Activated T-cell treated with anti-CD3 and anti-CD28 coated beads, Interleukin-2, amount 50 U/mL, for 24 hours (primary cell): ENCODE measurements at regions not wholly inside any gene's neighbourhood (a gene's known extent, or its start where the extent isn't known, plus 50 kb on each side); places are given as distances from the start of the nearest gene placed in this dataset.
"Not testable (repeated sequence)": the region's sequence is repeated elsewhere in the genome, so short reads cannot be mapped to it uniquely, and the experiment has no call there.

Experiments
- DNase-seq: peaks from one replicate; pipeline ENCODE4 v3.0.0-alpha.2; 2020
- H3K27ac Mint-ChIP-seq: 2 replicates; pipeline ENCODE4 v1.8.0; 2020; ENCODE audit warnings: mild to moderate bottlenecking, mixed read lengths
- H3K27me3 Mint-ChIP-seq: 2 replicates; pipeline ENCODE4 v1.8.0; 2020; ENCODE audit warnings: mixed read lengths
- H3K36me3 Mint-ChIP-seq: 2 replicates; pipeline ENCODE4 v1.8.0; 2020; ENCODE audit warnings: low read depth, mixed read lengths
- H3K4me1 Mint-ChIP-seq: 2 replicates; pipeline ENCODE4 v1.8.0; 2020; ENCODE audit warnings: low read depth, mixed read lengths
- H3K4me3 Mint-ChIP-seq: 2 replicates; pipeline ENCODE4 v1.8.0; 2020; ENCODE audit warnings: mild to moderate bottlenecking, moderate library complexity, mixed read lengths
- H3K9me3 Mint-ChIP-seq: 2 replicates; pipeline ENCODE4 v1.8.0; 2020; ENCODE audit warnings: mixed read lengths

- Mint-ChIP-seq H3K9me3 (no peaks in the 10 kb centered on the region), H3K4me3 (peak overlapping the region; percentile 7), H3K36me3 (no peaks in the 10 kb centered on the region), H3K4me1 (peaks cover 51% of the 10 kb centered on the region), H3K27ac (no peak overlapping the region), H3K27me3 (peaks cover 19% of the 10 kb centered on the region)
- no peak for DNase-seq
Observed at GRCh38 chr6:15020119-15020770, 225.6 kb upstream of the JARID2 start.

DNA sequence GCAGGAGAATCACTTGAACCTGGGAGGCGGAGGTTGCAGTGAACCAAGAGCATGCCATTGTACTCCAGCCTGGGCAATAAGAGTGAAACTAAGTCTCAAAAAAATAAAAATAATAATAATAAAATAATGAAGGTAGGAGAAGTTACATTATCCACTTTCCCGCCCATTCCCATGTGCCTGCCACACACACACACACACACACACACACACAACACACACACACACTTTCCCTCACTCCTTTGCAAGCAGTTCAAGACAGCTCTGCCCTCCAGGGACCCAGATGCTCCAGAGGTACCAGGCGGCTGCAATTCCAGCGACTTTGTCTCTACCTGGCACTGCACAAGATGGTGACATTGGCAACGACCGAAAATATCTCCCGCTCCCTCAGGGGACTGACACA is 224.8 kb upstream of the JARID2 start:
- no peak for DNase-seq
- Mint-ChIP-seq H3K36me3 (no peaks in the 10 kb centered on the region), H3K27me3 (peaks cover 13% of the 10 kb centered on the region), H3K27ac (peak overlapping the region; percentile 95), H3K4me1 (peaks cover 56% of the 10 kb centered on the region), H3K9me3 (peaks cover 2% of the 10 kb centered on the region), H3K4me3 (peak overlapping the region; percentile 66)

DNA sequence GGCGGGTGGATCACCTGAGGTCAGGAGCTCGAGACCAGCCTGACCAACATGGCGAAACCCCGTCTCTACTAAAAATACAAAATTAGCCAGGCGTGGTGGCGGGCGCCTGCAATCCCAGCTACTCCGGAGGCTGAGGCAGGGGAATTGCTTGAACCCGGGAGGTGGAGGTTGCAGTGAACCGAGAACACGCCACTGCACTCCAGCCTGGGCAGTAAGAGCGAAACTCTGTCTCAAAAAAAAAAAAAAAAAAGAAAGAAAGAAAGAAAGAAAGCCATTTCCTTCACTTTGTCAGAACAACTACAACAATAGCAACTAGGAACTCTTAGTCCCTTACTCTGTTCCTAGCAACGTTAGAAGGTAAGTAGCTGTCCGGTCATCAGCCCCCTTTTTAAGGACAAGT is 222.9 kb upstream of the JARID2 start:
- not testable (repeated sequence) for H3K9me3 Mint-ChIP-seq, H3K36me3 Mint-ChIP-seq, H3K27me3 Mint-ChIP-seq
- Mint-ChIP-seq H3K27ac (peak overlapping the region; percentile 95), H3K4me1 (peaks cover 45% of the 10 kb centered on the region), H3K4me3 (peak overlapping the region; percentile 36)
- DNase-seq = peak; percentile 45

- no peaks in the 10 kb centered on the region for H3K36me3 Mint-ChIP-seq
- peak; percentile 68 for DNase-seq
- peaks cover 42% of the 10 kb centered on the region for H3K4me1 Mint-ChIP-seq
- peak overlapping the region; percentile 95 for H3K27ac Mint-ChIP-seq
- peaks cover 2% of the 10 kb centered on the region for H3K27me3 Mint-ChIP-seq
- peaks cover 2% of the 10 kb centered on the region for H3K9me3 Mint-ChIP-seq
- H3K4me3 Mint-ChIP-seq = peak overlapping the region; percentile 36
Observed at GRCh38 chr6:15023448-15023847, 222.4 kb upstream of the JARID2 start.

DNA sequence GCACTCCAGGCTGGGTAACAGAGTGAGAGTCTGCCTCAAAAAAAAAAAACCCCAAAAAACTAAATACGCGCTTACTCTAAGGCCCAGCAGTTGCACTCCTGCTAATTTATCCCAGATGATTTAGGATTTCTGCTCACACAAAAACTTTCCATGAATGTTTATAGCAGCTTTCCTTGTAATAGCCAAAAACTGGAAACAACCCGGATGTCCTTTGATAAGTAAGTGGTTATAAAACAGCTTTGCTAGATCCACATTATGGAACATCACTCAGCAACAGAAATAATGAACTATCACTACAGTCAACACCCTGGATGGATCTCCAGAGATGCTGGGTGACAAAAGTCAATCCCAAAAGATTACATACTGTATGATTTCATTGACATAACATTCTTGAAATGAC is 220.4 kb upstream of the JARID2 start:
- Mint-ChIP-seq H3K36me3 (no peaks in the 10 kb centered on the region), H3K27ac (no peak overlapping the region), H3K9me3 (peaks cover 5% of the 10 kb centered on the region), H3K27me3 (peaks cover 2% of the 10 kb centered on the region), H3K4me3 (no peak overlapping the region), H3K4me1 (peaks cover 34% of the 10 kb centered on the region)
- DNase-seq = no peak

- no peak overlapping the region for H3K27ac Mint-ChIP-seq
- H3K36me3 Mint-ChIP-seq = no peaks in the 10 kb centered on the region
- peaks cover 33% of the 10 kb centered on the region for H3K4me1 Mint-ChIP-seq
- no peak overlapping the region for H3K4me3 Mint-ChIP-seq
- H3K27me3 Mint-ChIP-seq = no peaks in the 10 kb centered on the region
- no peak for DNase-seq
- peaks cover 16% of the 10 kb centered on the region for H3K9me3 Mint-ChIP-seq
Observed at GRCh38 chr6:15026832-15027231, 219.0 kb upstream of the JARID2 start.

- Mint-ChIP-seq H3K27me3 (no peaks in the 10 kb centered on the region), H3K9me3 (peaks cover 17% of the 10 kb centered on the region), H3K4me1 (peaks cover 34% of the 10 kb centered on the region), H3K27ac (no peak overlapping the region), H3K4me3 (no peak overlapping the region), H3K36me3 (no peaks in the 10 kb centered on the region)
- no peak for DNase-seq
Observed at GRCh38 chr6:15027472-15027871, 218.4 kb upstream of the JARID2 start.

DNA sequence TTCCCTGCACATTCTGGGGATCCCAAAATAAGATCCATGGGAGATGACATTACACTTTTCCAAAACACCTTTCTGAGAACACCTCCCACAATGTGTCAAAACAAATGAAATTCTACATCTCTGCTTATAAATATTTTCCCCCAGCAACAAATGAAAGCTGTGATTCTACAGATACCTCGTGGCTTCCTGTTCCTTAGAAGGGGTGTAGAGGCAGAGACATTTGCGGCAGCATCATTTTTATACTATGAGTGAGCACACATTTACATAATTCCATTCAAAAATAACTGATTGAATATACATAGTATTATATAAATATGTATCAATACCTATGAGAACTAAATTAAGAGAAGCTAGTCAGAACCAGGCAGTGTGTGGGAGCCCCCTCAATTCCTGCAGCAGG is 213.9 kb upstream of the JARID2 start:
- H3K4me1 Mint-ChIP-seq = peaks cover 35% of the 10 kb centered on the region
- H3K36me3 Mint-ChIP-seq = no peaks in the 10 kb centered on the region
- no peak overlapping the region for H3K27ac Mint-ChIP-seq
- no peaks in the 10 kb centered on the region for H3K27me3 Mint-ChIP-seq
- DNase-seq = no peak
- no peak overlapping the region for H3K4me3 Mint-ChIP-seq
- H3K9me3 Mint-ChIP-seq = peaks cover 15% of the 10 kb centered on the region

DNA sequence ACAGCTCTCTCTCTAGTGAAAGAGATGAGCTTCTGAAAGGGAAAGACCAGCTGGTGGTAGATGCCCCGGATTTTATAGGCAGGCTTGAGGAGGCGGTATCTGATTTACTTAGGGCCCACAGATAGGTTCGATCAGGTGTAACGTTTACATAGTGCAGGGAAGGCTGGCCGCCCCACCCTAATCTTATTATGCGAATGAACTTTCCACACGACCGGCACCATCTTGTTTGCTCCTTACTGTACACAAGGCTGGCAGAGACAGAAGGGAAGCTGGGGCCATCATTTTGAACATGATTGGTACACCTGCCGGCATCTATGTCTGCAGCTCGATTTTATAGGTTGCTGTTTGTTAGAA is 212.0 kb upstream of the JARID2 start:
- Mint-ChIP-seq H3K4me3 (no peak overlapping the region), H3K9me3 (peaks cover 15% of the 10 kb centered on the region), H3K27ac (no peak overlapping the region), H3K27me3 (no peaks in the 10 kb centered on the region), H3K36me3 (no peaks in the 10 kb centered on the region), H3K4me1 (peaks cover 35% of the 10 kb centered on the region)
- DNase-seq = no peak

DNA sequence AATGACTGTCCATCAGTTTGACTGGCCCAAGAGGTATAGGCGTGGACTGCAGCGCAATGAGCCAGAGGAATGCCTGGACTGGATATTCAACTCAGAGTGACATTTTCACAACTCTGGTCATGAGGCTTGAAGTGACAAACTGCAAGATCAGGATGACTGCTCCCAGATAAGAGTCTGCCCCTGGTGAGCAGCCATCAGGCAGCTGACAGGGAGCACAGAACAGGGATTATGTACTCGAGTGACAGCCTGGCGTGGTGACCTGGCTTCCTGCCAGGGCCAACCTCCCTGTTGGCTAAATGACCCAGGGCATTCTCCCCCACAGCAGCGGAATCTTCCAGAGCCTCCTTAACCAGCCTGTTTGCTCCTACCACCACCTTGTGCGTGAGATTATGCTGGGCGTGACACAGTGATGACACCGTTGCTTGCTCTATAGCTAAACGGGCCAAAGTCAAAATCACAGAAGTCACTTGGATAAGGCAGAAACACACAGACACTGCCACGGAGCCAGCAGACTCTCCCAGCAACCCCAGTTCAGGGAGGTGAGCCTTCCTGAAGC is 209.1 kb upstream of the JARID2 start:
- DNase-seq = no peak
- Mint-ChIP-seq H3K27ac (no peak overlapping the region), H3K9me3 (peaks cover 2% of the 10 kb centered on the region), H3K4me3 (no peak overlapping the region), H3K27me3 (no peaks in the 10 kb centered on the region), H3K4me1 (peaks cover 25% of the 10 kb centered on the region), H3K36me3 (no peaks in the 10 kb centered on the region)

DNA sequence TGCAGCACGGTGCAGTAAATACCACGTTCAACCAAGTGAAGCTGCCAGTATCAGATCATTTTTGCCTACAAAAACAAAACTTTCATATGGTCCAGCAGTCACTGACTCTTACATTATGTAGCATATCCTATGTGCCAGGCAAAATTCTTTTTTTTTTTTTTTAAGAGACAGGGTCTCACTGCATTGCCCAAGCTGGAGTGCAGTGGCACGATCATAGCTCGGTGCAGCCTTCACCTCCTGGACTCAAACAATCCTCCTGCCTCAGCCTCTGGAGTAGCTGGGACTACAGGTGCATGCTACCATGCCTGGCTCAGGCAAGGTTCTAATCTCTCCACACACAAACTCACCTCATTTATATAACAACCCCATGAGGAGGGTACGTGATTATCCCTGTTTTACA is 208.6 kb upstream of the JARID2 start:
- DNase-seq = no peak

DNA sequence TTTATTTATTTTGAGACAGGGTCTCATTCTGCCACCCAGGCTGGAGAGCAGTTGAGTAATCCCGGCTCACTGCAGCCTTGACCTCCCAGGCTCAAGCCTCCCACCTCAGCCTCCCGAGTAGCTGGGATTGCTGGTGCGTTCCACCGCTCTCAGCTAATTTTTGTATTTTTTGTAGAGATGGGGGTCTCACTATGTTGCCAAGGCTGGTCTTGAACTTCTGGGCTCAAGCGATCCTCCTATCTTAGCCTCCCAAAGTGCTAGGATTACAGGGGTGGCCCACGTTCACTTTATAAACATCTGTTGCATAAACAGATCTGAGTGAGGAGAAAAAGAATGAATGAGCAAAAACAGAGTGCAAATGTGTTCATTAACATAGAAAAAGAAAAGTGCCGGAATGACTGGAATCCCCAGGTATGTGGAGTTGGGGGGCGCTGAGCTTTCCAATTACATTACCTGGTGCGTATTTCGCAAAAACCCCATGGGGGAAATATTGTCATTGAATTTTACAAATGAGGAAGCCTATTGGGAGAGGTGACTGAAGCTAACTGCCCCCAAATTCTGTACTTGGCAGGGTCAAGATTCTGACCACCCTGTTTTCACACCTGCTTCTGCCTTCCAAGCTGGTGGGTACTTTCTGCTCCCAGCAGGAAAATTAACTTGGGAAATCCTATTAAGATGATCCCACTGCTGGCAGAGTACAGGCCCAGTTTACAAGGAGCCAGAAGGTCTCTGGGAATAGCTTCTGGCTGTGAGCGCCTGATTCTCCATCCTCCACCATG is 207.7 kb upstream of the JARID2 start:
- Mint-ChIP-seq H3K4me3 (no peak overlapping the region), H3K4me1 (peaks cover 12% of the 10 kb centered on the region), H3K36me3 (no peaks in the 10 kb centered on the region), H3K9me3 (no peaks in the 10 kb centered on the region), H3K27me3 (no peaks in the 10 kb centered on the region), H3K27ac (no peak overlapping the region)
- no peak for DNase-seq

More for the DNA sequence above, 208.6 kb upstream of the JARID2 start:
- Mint-ChIP-seq H3K9me3 (no peaks in the 10 kb centered on the region), H3K27me3 (no peaks in the 10 kb centered on the region), H3K27ac (no peak overlapping the region), H3K4me1 (peaks cover 21% of the 10 kb centered on the region), H3K4me3 (no peak overlapping the region), H3K36me3 (no peaks in the 10 kb centered on the region)

DNA sequence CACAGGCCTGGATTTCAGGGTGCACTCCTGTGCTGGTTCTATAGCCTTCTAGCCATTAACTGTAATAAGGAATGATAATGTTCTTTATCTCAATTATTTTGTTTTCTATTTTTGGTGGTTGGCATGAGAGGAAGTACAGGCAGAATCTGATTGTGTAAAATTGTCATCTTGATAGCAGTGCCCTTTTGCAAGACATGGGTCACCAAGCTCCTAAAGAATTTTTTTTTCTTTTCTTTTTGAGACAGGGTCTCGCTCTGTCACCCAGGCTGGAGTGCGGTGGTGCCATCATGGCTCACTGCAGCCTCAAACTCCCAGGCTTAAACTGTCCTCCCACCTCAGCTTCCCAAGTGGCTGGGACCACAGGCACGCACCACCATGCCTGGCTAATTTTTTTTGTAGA is 206.7 kb upstream of the JARID2 start:
- H3K9me3 Mint-ChIP-seq = no peaks in the 10 kb centered on the region
- DNase-seq = no peak
- H3K4me3 Mint-ChIP-seq = no peak overlapping the region
- H3K36me3 Mint-ChIP-seq = no peaks in the 10 kb centered on the region
- H3K27me3 Mint-ChIP-seq = no peaks in the 10 kb centered on the region
- H3K27ac Mint-ChIP-seq = no peak overlapping the region
- peaks cover 4% of the 10 kb centered on the region for H3K4me1 Mint-ChIP-seq

- Mint-ChIP-seq H3K36me3 (no peaks in the 10 kb centered on the region), H3K4me1 (peaks cover under 1% of the 10 kb centered on the region), H3K4me3 (no peak overlapping the region), H3K27ac (no peak overlapping the region), H3K9me3 (no peaks in the 10 kb centered on the region), H3K27me3 (no peaks in the 10 kb centered on the region)
- DNase-seq = no peak
Observed at GRCh38 chr6:15042938-15043337, 202.9 kb upstream of the JARID2 start.

GRCh38 chr6:15044146-15044882 is 201.6 kb upstream of the JARID2 start:
- no peak overlapping the region for H3K27ac Mint-ChIP-seq
- no peaks in the 10 kb centered on the region for H3K36me3 Mint-ChIP-seq
- DNase-seq = no peak
- H3K27me3 Mint-ChIP-seq = no peaks in the 10 kb centered on the region
- H3K4me3 Mint-ChIP-seq = no peak overlapping the region
- no peaks in the 10 kb centered on the region for H3K9me3 Mint-ChIP-seq
- H3K4me1 Mint-ChIP-seq = peaks cover 7% of the 10 kb centered on the region
